Frontal cortex (tissue), 3 donors: ENCODE measurements at regions not wholly inside any gene's neighbourhood (a gene's known extent, or its start where the extent isn't known, plus 50 kb on each side); places are given as distances from the start of the nearest gene placed in this dataset.
A peak's percentile ranks its signal among the peaks of the same experiment; 100 is the strongest.
"Not testable (repeated sequence)": the region's sequence is repeated elsewhere in the genome, so short reads cannot be mapped to it uniquely, and the experiment has no call there.

Source experiments
- DNase-seq, 2 donors: peaks; one replicate each; pipeline ENCODE4 v3.0.0; 2012; ENCODE audit warnings: low spot score in 2 of 2
- FAIRE-seq: peaks from 2 replicates; lab custom pipeline; 2012; peaks lifted over from hg19 to GRCh38; lab: Jason Lieb, UNC
- donor health status: control.
- donor health status: control.
- donor health status: control.

GRCh38 chr11:134953417-134953970 lies 541.5 kb upstream of the B3GAT1 start:
- not testable (repeated sequence) for FAIRE-seq

GRCh38 chr11:134951305-134951700 lies 539.3 kb upstream of the B3GAT1 start:
- FAIRE-seq: no peak
- peak in 1 of 2 donors; percentile 49 for DNase-seq

More at GRCh38 chr11:134953417-134953970, 541.5 kb upstream of the B3GAT1 start:
- DNase-seq: not testable (repeated sequence)

GRCh38 chr11:134950692-134951304 lies 538.8 kb upstream of the B3GAT1 start:
- DNase-seq (no peak), FAIRE-seq (no peak)

- DNase-seq: no peak
- FAIRE-seq: no peak
Measured at GRCh38 chr11:134949121-134950090, 537.4 kb upstream of the B3GAT1 start.

- FAIRE-seq (no peak), DNase-seq (no peak)
Measured at GRCh38 chr11:134947556-134947955, 535.5 kb upstream of the B3GAT1 start.

GRCh38 chr11:134945993-134946392 lies 534.0 kb upstream of the B3GAT1 start:
- DNase-seq (no peak), FAIRE-seq (no peak)

GRCh38 chr11:134944986-134945385 lies 532.9 kb upstream of the B3GAT1 start:
- DNase-seq (no peak), FAIRE-seq (no peak)

- DNase-seq (no peak), FAIRE-seq (no peak)
Measured at GRCh38 chr11:134944131-134944530, 532.1 kb upstream of the B3GAT1 start.

- DNase-seq (no peak), FAIRE-seq (no peak)
Measured at GRCh38 chr11:134943544-134943943, 531.5 kb upstream of the B3GAT1 start.

- DNase-seq (no peak), FAIRE-seq (no peak)
Measured at GRCh38 chr11:134942681-134943080, 530.6 kb upstream of the B3GAT1 start.

- not testable (repeated sequence) for FAIRE-seq, DNase-seq
Measured at GRCh38 chr11:134941936-134942600, 530.0 kb upstream of the B3GAT1 start.

- FAIRE-seq (no peak), DNase-seq (no peak)
Measured at GRCh38 chr11:134941326-134941725, 529.3 kb upstream of the B3GAT1 start.

- DNase-seq (no peak), FAIRE-seq (no peak)
Measured at GRCh38 chr11:134940441-134941126, 528.5 kb upstream of the B3GAT1 start.

- DNase-seq (no peak), FAIRE-seq (no peak)
Measured at GRCh38 chr11:134939905-134940304, 527.9 kb upstream of the B3GAT1 start.

GRCh38 chr11:134939031-134939430 lies 527.0 kb upstream of the B3GAT1 start:
- no peak for FAIRE-seq
- DNase-seq: no peak

- DNase-seq (no peak), FAIRE-seq (no peak)
Measured at GRCh38 chr11:134938212-134938611, 526.2 kb upstream of the B3GAT1 start.

- DNase-seq, FAIRE-seq: not testable (repeated sequence)
Measured at GRCh38 chr11:134937193-134937592, 525.2 kb upstream of the B3GAT1 start.

GRCh38 chr11:134932761-134933160 lies 520.7 kb upstream of the B3GAT1 start:
- DNase-seq: no peak
- no peak for FAIRE-seq

GRCh38 chr11:134925432-134925831 lies 513.4 kb upstream of the B3GAT1 start:
- FAIRE-seq (no peak), DNase-seq (no peak)

GRCh38 chr11:134923441-134923840 lies 511.4 kb upstream of the B3GAT1 start:
- no peak for DNase-seq
- no peak for FAIRE-seq
